ENCODE measurements at regions not wholly inside any gene's neighbourhood (a gene's known extent, or its start where the extent isn't known, plus 50 kb on each side); places are given as distances from the start of the nearest gene placed in this dataset.
"Not testable (repeated sequence)": the region's sequence is repeated elsewhere in the genome, so short reads cannot be mapped to it uniquely, and the experiment has no call there.

DNA sequence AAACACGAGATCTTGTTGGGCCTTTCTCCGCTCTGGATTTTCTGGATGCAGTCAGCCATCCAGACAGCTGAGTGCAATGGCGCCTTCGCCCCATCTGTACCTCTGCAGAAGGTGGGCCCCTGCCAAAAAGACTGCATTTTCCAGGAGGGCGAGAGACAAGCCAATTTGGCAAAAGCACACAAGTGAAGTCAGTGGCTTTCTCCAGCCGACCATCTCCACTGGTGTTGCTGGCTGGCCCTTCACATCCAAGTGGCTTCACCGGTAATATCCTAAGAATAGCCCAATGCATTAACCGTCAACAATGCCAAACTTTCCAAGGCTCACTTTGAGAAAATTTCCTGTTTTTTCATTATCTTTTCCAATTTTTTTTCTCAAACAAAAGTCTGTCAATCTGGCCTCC, 96.2 kb upstream of the MXRA5 start:
- Histone ChIP-seq H3K36me3 (ENCODE audit: control insufficient read depth, insufficient read depth, low read length) (no peaks in the 10 kb centered on the region), H3K27me3 (ENCODE audit: control insufficient read depth, insufficient read depth, low read length) (no peaks in the 10 kb centered on the region), H3K4me3 (ENCODE audit: low read depth, low read length) (no peak overlapping the region)
- TF ChIP-seq, protein P1, sequence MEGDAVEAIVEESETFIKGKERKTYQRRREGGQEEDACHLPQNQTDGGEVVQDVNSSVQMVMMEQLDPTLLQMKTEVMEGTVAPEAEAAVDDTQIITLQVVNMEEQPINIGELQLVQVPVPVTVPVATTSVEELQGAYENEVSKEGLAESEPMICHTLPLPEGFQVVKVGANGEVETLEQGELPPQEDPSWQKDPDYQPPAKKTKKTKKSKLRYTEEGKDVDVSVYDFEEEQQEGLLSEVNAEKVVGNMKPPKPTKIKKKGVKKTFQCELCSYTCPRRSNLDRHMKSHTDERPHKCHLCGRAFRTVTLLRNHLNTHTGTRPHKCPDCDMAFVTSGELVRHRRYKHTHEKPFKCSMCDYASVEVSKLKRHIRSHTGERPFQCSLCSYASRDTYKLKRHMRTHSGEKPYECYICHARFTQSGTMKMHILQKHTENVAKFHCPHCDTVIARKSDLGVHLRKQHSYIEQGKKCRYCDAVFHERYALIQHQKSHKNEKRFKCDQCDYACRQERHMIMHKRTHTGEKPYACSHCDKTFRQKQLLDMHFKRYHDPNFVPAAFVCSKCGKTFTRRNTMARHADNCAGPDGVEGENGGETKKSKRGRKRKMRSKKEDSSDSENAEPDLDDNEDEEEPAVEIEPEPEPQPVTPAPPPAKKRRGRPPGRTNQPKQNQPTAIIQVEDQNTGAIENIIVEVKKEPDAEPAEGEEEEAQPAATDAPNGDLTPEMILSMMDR (IDR thresholded peaks at IDR 0.05; ENCODE audit: insufficient read depth, low read length, poor library complexity, severe bottlenecking): no peak
- no peak for DNase-seq (ENCODE audit: low read depth)

DNA sequence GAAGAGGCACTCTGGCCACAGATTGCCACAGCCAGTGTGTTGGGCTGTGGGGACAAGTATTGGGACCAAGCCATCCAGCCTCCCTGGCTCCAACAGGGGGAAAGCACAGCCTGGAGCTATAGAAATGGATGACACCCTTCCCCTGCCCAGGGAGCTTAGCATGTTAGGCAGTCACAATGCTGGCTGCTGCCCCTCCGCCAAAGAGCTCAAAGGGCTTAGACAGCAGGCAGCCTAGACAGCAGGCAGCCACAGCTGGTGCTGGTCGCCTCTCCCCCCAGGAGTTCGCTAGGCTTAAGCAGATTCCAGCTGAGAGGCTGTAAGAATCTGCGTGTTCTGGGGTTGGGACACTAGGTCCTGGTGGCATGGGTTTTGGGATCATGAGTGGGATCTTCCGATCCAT, 94.5 kb upstream of the MXRA5 start:
- no peaks in the 10 kb centered on the region for H3K27me3 ChIP-seq (ENCODE audit: control insufficient read depth, insufficient read depth, low read length)
- H3K4me3 ChIP-seq (ENCODE audit: low read depth, low read length): no peak overlapping the region
- H3K36me3 ChIP-seq (ENCODE audit: control insufficient read depth, insufficient read depth, low read length): no peaks in the 10 kb centered on the region
- TF ChIP-seq, protein P1 (IDR thresholded peaks at IDR 0.05; ENCODE audit: insufficient read depth, low read length, poor library complexity, severe bottlenecking): no peak
- DNase-seq (ENCODE audit: low read depth): no peak

DNA sequence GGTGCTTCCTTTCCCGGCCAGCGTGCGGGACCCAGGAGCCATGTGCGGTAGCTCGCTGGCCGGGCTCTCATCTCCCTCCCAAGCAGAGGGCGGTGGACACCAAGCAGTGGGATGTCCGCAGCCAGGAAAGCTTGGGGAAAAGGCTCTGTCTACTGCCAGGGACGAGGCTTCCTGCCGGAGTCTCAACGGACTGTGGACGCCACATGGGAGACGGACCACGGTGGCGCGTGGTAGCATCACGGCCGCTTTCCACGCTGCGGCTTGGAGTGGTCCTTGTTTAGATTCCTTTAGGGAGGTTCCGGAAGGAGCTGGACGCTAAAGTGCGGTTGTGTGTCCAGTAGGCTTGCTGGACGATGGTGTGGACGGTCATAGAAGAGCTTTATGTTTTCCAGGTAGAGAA, 89.5 kb upstream of the MXRA5 start:
- not testable (repeated sequence) for H3K4me3 ChIP-seq (ENCODE audit: low read depth, low read length); DNase-seq (ENCODE audit: low read depth); H3K36me3 ChIP-seq (ENCODE audit: control insufficient read depth, insufficient read depth, low read length); H3K27me3 ChIP-seq (ENCODE audit: control insufficient read depth, insufficient read depth, low read length)

DNA sequence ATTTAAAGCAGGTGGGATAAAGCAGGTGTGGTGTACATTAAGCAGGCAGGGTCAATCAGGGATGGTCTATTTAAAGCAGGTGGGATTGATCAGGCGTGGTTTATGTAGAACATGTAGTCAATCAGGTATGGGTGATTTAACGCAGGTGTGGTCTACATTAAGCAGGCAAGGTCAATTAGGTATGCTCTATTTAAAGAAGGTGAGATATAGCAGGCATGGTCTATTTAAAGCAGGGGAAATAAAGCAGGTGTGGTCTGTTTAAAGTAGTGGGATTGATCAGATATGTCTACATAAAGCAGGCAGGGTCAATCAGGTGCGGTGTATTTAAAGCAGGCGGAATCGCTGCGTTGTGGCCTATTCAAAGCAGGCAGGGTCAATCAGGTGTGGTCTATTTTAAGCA, 88.6 kb upstream of the MXRA5 start:
- no peak for DNase-seq (ENCODE audit: low read depth)
- TF ChIP-seq, protein P1 (IDR thresholded peaks at IDR 0.05; ENCODE audit: insufficient read depth, low read length, poor library complexity, severe bottlenecking): no peak
- Histone ChIP-seq H3K27me3 (ENCODE audit: control insufficient read depth, insufficient read depth, low read length) (no peaks in the 10 kb centered on the region), H3K4me3 (ENCODE audit: low read depth, low read length) (no peak overlapping the region), H3K36me3 (ENCODE audit: control insufficient read depth, insufficient read depth, low read length) (no peaks in the 10 kb centered on the region)

DNA sequence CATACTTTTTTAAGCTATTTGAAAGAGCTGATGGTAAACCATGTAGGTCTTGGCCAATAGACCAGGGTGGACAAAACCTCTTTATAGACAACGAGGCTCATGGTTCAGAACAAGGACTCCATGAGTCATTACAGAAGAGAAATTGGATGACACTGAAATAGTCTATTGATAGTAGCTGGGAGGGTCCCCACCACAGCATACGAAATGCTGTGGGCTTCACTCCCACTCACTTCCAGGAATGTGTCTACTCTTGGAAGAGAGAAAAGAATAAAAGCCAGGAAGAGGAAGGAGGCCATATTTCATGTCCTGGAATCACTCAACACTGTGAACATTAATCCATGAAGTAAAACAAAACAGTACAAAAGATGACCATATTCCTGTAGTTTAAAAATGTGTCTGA, 82.3 kb upstream of the MXRA5 start:
- H3K4me3 ChIP-seq (ENCODE audit: low read depth, low read length): no peak overlapping the region
- H3K27me3 ChIP-seq (ENCODE audit: control insufficient read depth, insufficient read depth, low read length): no peaks in the 10 kb centered on the region
- no peak for DNase-seq (ENCODE audit: low read depth)
- TF ChIP-seq, protein P1 (IDR thresholded peaks at IDR 0.05; ENCODE audit: insufficient read depth, low read length, poor library complexity, severe bottlenecking): no peak
- no peaks in the 10 kb centered on the region for H3K36me3 ChIP-seq (ENCODE audit: control insufficient read depth, insufficient read depth, low read length)

DNA sequence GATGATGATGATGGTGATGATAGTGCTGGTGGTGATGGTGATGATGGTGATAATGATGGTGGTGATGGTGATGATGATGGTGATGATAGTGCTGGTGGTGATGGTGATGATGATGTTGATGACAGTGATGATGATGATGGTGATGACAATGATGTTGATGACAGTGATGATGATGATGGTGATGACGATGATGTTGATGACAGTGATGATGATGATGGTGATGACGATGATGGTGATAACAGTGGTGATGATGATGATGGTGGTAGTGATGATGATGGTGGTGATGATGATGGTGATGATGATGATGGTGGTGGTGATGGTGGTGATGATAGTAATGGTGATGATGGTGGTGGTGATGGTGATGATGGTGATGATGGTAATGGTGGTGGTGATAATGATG, 80.1 kb upstream of the MXRA5 start:
- no peaks in the 10 kb centered on the region for H3K36me3 ChIP-seq (ENCODE audit: control insufficient read depth, insufficient read depth, low read length)
- no peak for DNase-seq (ENCODE audit: low read depth)
- H3K4me3 ChIP-seq (ENCODE audit: low read depth, low read length): no peak overlapping the region
- no peaks in the 10 kb centered on the region for H3K27me3 ChIP-seq (ENCODE audit: control insufficient read depth, insufficient read depth, low read length)
- TF ChIP-seq, protein P1 (IDR thresholded peaks at IDR 0.05; ENCODE audit: insufficient read depth, low read length, poor library complexity, severe bottlenecking): no peak
